ENCODE measurements at regions not wholly inside any gene's neighbourhood (a gene's known extent, or its start where the extent isn't known, plus 50 kb on each side); places are given as distances from the start of the nearest gene placed in this dataset.

DNA sequence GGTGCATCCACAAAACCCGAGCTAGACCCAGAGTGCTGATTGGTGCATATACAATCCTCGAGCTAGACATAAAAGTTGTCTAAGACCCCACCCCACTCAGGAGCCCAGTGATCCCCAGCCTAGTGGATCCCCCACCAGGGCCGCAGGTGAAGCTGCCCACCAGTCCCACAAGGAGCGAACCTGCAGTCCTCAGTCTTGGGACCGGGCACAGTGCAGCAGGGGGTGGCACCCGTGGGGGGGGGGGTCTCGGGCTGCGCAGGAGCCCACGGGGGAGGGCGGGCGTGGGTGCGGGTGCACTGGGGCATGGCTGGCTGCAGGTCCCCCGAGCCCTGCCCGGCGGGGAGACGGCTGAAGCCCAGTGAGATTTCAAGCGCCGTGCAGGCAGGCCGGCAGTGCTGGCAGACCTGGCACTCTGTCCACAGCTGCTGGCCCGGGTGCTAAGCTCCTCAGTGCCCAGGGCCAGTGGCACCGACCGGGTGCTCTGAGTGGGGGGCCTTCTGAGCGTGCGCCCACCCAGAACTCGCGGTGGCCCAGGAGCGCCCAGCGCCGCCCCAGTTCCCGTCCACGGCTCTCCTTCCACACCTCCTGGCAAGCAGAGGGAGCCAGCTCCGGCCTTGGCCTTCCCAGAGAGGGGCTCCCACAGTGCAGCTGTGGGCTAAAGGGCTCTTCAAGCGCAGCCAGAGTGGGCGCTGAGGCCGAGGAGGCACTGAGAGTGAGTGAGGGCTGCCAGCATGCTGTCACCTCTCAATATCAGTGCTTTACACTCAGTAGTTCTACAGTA, 989.1 kb downstream of the FAM181B start:
- Histone ChIP-seq H3K4me2 (ENCODE audit: control insufficient read depth, insufficient read depth) (no peak overlapping the region), H2AFZ (ENCODE audit: control insufficient read depth, low read depth, low read length) (no peak overlapping the region), H3K4me1 (ENCODE audit: control insufficient read depth, insufficient read depth, low read length) (no peaks in the 10 kb centered on the region), H3K4me3 (no peak overlapping the region), H3K9me3 (replicated peaks; ENCODE audit: control insufficient read depth, insufficient read depth, low read length) (no peaks in the 10 kb centered on the region), H3K9ac (ENCODE audit: control insufficient read depth, insufficient read depth, low read length) (no peak overlapping the region), H3K27me3 (replicated peaks in 1 of 2; ENCODE audit: control insufficient read depth in 2 of 2, insufficient read depth in 2 of 2, low read length in 1 of 2) (no peaks in the 10 kb centered on the region), H3K27ac (ENCODE audit: control insufficient read depth, insufficient read depth) (no peak overlapping the region), H4K20me1 (ENCODE audit: control insufficient read depth, insufficient read depth) (no peaks in the 10 kb centered on the region), H3K36me3 (ENCODE audit: control insufficient read depth in 2 of 2, insufficient read depth in 2 of 2, low read length in 1 of 2) (no peaks in the 10 kb centered on the region), H3K79me2 (ENCODE audit: control insufficient read depth, insufficient read depth, low read length) (no peaks in the 10 kb centered on the region)
- in situ Hi-C loops (cut with MboI), result no loop called here
- no peak for TF ChIP-seq EED (IDR thresholded peaks at IDR 0.05; ENCODE audit: low read depth)
- TF ChIP-seq ZNF207 (IDR thresholded peaks at IDR 0.05; ENCODE audit: borderline replicate concordance), result no peak
- TF ChIP-seq RAD51 (IDR thresholded peaks at IDR 0.05), result no peak
- no peak for TF ChIP-seq YBX1 (IDR thresholded peaks at IDR 0.05)
- TF ChIP-seq, protein P1, sequence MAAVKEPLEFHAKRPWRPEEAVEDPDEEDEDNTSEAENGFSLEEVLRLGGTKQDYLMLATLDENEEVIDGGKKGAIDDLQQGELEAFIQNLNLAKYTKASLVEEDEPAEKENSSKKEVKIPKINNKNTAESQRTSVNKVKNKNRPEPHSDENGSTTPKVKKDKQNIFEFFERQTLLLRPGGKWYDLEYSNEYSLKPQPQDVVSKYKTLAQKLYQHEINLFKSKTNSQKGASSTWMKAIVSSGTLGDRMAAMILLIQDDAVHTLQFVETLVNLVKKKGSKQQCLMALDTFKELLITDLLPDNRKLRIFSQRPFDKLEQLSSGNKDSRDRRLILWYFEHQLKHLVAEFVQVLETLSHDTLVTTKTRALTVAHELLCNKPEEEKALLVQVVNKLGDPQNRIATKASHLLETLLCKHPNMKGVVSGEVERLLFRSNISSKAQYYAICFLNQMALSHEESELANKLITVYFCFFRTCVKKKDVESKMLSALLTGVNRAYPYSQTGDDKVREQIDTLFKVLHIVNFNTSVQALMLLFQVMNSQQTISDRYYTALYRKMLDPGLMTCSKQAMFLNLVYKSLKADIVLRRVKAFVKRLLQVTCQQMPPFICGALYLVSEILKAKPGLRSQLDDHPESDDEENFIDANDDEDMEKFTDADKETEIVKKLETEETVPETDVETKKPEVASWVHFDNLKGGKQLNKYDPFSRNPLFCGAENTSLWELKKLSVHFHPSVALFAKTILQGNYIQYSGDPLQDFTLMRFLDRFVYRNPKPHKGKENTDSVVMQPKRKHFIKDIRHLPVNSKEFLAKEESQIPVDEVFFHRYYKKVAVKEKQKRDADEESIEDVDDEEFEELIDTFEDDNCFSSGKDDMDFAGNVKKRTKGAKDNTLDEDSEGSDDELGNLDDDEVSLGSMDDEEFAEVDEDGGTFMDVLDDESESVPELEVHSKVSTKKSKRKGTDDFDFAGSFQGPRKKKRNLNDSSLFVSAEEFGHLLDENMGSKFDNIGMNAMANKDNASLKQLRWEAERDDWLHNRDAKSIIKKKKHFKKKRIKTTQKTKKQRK (IDR thresholded peaks at IDR 0.05; ENCODE audit: low read depth, low read length), result no peak
- TF ChIP-seq SUPT20H (IDR thresholded peaks at IDR 0.05; ENCODE audit: borderline replicate concordance, control insufficient read depth, low read depth, low read length), result no peak
- TF ChIP-seq TCF7 (IDR thresholded peaks at IDR 0.05; ENCODE audit: borderline replicate concordance), result no peak
- no peak for TF ChIP-seq EP300 (IDR thresholded peaks at IDR 0.05; ENCODE audit: borderline replicate concordance in 1 of 2, control insufficient read depth in 1 of 2, low read depth in 2 of 2, low read length in 2 of 2)
- TF ChIP-seq, protein P2, sequence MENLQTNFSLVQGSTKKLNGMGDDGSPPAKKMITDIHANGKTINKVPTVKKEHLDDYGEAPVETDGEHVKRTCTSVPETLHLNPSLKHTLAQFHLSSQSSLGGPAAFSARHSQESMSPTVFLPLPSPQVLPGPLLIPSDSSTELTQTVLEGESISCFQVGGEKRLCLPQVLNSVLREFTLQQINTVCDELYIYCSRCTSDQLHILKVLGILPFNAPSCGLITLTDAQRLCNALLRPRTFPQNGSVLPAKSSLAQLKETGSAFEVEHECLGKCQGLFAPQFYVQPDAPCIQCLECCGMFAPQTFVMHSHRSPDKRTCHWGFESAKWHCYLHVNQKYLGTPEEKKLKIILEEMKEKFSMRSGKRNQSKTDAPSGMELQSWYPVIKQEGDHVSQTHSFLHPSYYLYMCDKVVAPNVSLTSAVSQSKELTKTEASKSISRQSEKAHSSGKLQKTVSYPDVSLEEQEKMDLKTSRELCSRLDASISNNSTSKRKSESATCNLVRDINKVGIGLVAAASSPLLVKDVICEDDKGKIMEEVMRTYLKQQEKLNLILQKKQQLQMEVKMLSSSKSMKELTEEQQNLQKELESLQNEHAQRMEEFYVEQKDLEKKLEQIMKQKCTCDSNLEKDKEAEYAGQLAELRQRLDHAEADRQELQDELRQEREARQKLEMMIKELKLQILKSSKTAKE (IDR thresholded peaks at IDR 0.05; ENCODE audit: low read depth, poor library complexity, severe bottlenecking), result no peak
- TF ChIP-seq, protein P3, sequence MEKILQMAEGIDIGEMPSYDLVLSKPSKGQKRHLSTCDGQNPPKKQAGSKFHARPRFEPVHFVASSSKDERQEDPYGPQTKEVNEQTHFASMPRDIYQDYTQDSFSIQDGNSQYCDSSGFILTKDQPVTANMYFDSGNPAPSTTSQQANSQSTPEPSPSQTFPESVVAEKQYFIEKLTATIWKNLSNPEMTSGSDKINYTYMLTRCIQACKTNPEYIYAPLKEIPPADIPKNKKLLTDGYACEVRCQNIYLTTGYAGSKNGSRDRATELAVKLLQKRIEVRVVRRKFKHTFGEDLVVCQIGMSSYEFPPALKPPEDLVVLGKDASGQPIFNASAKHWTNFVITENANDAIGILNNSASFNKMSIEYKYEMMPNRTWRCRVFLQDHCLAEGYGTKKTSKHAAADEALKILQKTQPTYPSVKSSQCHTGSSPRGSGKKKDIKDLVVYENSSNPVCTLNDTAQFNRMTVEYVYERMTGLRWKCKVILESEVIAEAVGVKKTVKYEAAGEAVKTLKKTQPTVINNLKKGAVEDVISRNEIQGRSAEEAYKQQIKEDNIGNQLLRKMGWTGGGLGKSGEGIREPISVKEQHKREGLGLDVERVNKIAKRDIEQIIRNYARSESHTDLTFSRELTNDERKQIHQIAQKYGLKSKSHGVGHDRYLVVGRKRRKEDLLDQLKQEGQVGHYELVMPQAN (conservative IDR thresholded peaks at IDR 0.05), result no peak
- no peak for TF ChIP-seq ASH2L (IDR thresholded peaks at IDR 0.05; ENCODE audit: borderline replicate concordance, low read depth)
- TF ChIP-seq RB1 (IDR thresholded peaks at IDR 0.05; ENCODE audit: borderline replicate concordance), result no peak
- TF ChIP-seq RFX5 (IDR thresholded peaks at IDR 0.05; ENCODE audit: low read depth, low read length), result no peak
- ChIA-PET CTCF (no interaction called here), RAD21 (ENCODE audit: unreplicated experiment) (no interaction called here), SMC1A (ENCODE audit: uncharacterized antibody, unreplicated experiment) (interaction anchor here (1.4 kb wide), 1 partner anchor 14 kb away, joined by 3 read pairs; no protein-coding TSS in a partner anchor), POLR2A (interaction anchor here (0.6 kb wide), 1 partner anchor 1100 kb away, joined by 5 read pairs; no protein-coding TSS in a partner anchor)
- FAIRE-seq (no peak), ATAC-seq (no peak), DNase-seq (ENCODE audit: low read depth, low spot score) (no peak)
- intact Hi-C loops (cut with micrococcal nuclease; ENCODE audit: unreplicated experiment), result no loop called here
- no TSS peak for BruUV-seq (replicated peaks)
- WGBS (ENCODE audit: insufficient coverage, insufficient replicate concordance, low lambda C conversion rate, missing lambda C conversion rate), result 49% methylated on average over 35 of the region's 35 CpGs
